Chondrocyte (in vitro differentiated cells): ENCODE measurements at regions not wholly inside any gene's neighbourhood (a gene's known extent, or its start where the extent isn't known, plus 50 kb on each side); places are given as distances from the start of the nearest gene placed in this dataset.

Experiments used
- DNase-seq: peaks from one replicate; pipeline ENCODE4 v3.0.0; 2021; ENCODE audit warnings: mixed read lengths, low spot score
- H3K27ac Mint-ChIP-seq: one replicate; pipeline ENCODE4 v1.8.0; 2021; ENCODE audit warnings: mild to moderate bottlenecking, moderate library complexity, mixed read lengths; ENCODE audit not compliant: unreplicated experiment
- H3K27me3 Mint-ChIP-seq: 2 replicates; pipeline ENCODE4 v1.8.0; 2021; ENCODE audit warnings: low read depth, mixed read lengths
- H3K36me3 Mint-ChIP-seq: 2 replicates; pipeline ENCODE4 v1.8.0; 2021; ENCODE audit warnings: low read depth, mixed read lengths
- H3K4me1 Mint-ChIP-seq: 2 replicates; pipeline ENCODE4 v1.8.0; 2021; ENCODE audit warnings: low read depth, mild to moderate bottlenecking, mixed read lengths
- H3K4me3 Mint-ChIP-seq: one replicate; pipeline ENCODE4 v1.8.0; 2021; ENCODE audit warnings: mild to moderate bottlenecking, moderate library complexity, mixed read lengths; ENCODE audit not compliant: unreplicated experiment
- H3K9me3 Mint-ChIP-seq: 2 replicates; pipeline ENCODE4 v1.8.0; 2021; ENCODE audit warnings: low read depth, mixed read lengths
- TF ChIP-seq, protein P1 (sequence below): fragments of 200-600 bp; sonication (generic); IDR thresholded peaks from 2 replicates; pipeline ENCODE4 v1.5.0; 2021; ENCODE audit warnings: antibody characterized with exemption, mild to moderate bottlenecking, moderate library complexity

- Mint-ChIP-seq H3K4me1 (peaks cover 23% of the 10 kb centered on the region), H3K27me3 (no peaks in the 10 kb centered on the region), H3K4me3 (no peak overlapping the region), H3K27ac (peak overlapping the region; percentile 30), H3K9me3 (peaks cover 3% of the 10 kb centered on the region), H3K36me3 (peaks cover 6% of the 10 kb centered on the region)
- DNase-seq = no peak
- TF ChIP-seq, protein P1, sequence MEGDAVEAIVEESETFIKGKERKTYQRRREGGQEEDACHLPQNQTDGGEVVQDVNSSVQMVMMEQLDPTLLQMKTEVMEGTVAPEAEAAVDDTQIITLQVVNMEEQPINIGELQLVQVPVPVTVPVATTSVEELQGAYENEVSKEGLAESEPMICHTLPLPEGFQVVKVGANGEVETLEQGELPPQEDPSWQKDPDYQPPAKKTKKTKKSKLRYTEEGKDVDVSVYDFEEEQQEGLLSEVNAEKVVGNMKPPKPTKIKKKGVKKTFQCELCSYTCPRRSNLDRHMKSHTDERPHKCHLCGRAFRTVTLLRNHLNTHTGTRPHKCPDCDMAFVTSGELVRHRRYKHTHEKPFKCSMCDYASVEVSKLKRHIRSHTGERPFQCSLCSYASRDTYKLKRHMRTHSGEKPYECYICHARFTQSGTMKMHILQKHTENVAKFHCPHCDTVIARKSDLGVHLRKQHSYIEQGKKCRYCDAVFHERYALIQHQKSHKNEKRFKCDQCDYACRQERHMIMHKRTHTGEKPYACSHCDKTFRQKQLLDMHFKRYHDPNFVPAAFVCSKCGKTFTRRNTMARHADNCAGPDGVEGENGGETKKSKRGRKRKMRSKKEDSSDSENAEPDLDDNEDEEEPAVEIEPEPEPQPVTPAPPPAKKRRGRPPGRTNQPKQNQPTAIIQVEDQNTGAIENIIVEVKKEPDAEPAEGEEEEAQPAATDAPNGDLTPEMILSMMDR = no peak
These were observed 347.9 kb downstream of the DCHS2 start for GRCh38 chr4:154143720-154144119.

DNA sequence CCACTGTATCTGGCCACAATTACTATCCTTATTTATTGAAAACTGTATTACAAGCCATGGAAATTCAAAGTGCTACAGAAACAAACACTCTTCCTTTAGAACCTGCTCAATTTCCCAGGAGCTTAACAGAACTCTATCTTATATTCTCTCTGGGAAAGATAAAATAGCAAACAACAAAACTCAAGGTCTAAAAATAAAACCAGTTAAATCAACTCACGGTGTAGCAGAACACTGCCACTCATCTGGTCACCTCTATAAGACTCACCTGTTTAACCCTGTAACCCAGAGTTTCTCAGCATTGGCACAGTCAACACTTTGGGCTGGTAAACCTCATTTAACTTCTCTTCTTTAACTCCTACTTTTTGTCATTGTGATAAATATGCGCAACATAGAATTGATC is 348.9 kb downstream of the DCHS2 start:
- H3K27me3 Mint-ChIP-seq = no peaks in the 10 kb centered on the region
- H3K4me3 Mint-ChIP-seq = no peak overlapping the region
- H3K9me3 Mint-ChIP-seq = peaks cover 3% of the 10 kb centered on the region
- TF ChIP-seq, protein P1 = no peak
- DNase-seq = no peak
- no peak overlapping the region for H3K27ac Mint-ChIP-seq
- peaks cover 4% of the 10 kb centered on the region for H3K36me3 Mint-ChIP-seq
- peaks cover 23% of the 10 kb centered on the region for H3K4me1 Mint-ChIP-seq

- TF ChIP-seq, protein P1 = no peak
- peaks cover 23% of the 10 kb centered on the region for H3K4me1 Mint-ChIP-seq
- no peak overlapping the region for H3K27ac Mint-ChIP-seq
- DNase-seq = no peak
- no peaks in the 10 kb centered on the region for H3K27me3 Mint-ChIP-seq
- H3K9me3 Mint-ChIP-seq = no peaks in the 10 kb centered on the region
- H3K36me3 Mint-ChIP-seq = peaks cover 1% of the 10 kb centered on the region
- no peak overlapping the region for H3K4me3 Mint-ChIP-seq
These were observed 350.7 kb downstream of the DCHS2 start for GRCh38 chr4:154140869-154141268.

- no peak overlapping the region for H3K4me3 Mint-ChIP-seq
- TF ChIP-seq, protein P1 = no peak
- H3K27me3 Mint-ChIP-seq = no peaks in the 10 kb centered on the region
- H3K9me3 Mint-ChIP-seq = peaks cover 3% of the 10 kb centered on the region
- no peak for DNase-seq
- peaks cover 5% of the 10 kb centered on the region for H3K36me3 Mint-ChIP-seq
- peaks cover 29% of the 10 kb centered on the region for H3K4me1 Mint-ChIP-seq
- no peak overlapping the region for H3K27ac Mint-ChIP-seq
These were observed 348.5 kb upstream of the SFRP2 start for GRCh38 chr4:154137320-154137905.

GRCh38 chr4:154135576-154135975 is 346.7 kb upstream of the SFRP2 start:
- Mint-ChIP-seq H3K27ac (no peak overlapping the region), H3K36me3 (peaks cover 5% of the 10 kb centered on the region), H3K9me3 (peaks cover 3% of the 10 kb centered on the region), H3K4me3 (no peak overlapping the region), H3K27me3 (no peaks in the 10 kb centered on the region), H3K4me1 (peaks cover 15% of the 10 kb centered on the region)
- DNase-seq = no peak
- TF ChIP-seq, protein P1 = no peak
